Stimulated activated CD4-positive, alpha-beta T cell treated with anti-CD3 and anti-CD28 coated beads, TNF-alpha, amount 100 ng/mL, for 48 hours (primary cell): ENCODE measurements at regions not wholly inside any gene's neighbourhood (a gene's known extent, or its start where the extent isn't known, plus 50 kb on each side); places are given as distances from the start of the nearest gene placed in this dataset.
A peak's percentile ranks its signal among the peaks of the same experiment; 100 is the strongest.
"Not testable (repeated sequence)": the region's sequence is repeated elsewhere in the genome, so short reads cannot be mapped to it uniquely, and the experiment has no call there.

Source experiments
- DNase-seq, 3 donors: peaks; one replicate each; pipeline ENCODE4 v3.0.0-alpha.2; 2020; ENCODE audit warnings: low read depth in 3 of 3

DNA sequence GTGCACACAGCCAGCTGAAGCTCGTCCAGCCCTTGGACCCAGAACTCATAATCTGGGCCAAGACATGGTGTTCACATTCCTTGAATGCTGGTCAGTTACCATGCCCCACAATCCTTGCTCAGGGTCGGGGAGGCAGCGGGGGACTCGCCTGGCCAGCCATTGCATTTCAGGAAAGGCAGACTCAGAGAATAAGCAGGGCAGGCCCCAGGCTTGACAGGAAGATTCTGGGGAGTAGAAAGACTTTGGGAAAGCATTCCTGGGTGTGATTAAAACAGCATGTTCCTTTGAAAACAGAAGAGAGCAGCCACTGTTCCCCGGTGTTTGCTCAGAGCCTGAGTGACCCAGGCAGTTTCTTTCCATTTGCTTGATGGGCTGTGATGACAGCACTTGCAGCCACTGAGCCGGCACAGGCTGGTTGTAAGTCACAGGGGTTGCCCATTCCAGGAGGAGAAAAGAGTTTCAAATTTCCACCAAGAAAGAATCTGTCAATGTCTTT, 473.7 kb downstream of the TYW1 start:
- DNase-seq: no peak

- DNase-seq: no peak
These were observed 478.7 kb downstream of the TYW1 start for GRCh38 chr7:67475293-67475692.

DNA sequence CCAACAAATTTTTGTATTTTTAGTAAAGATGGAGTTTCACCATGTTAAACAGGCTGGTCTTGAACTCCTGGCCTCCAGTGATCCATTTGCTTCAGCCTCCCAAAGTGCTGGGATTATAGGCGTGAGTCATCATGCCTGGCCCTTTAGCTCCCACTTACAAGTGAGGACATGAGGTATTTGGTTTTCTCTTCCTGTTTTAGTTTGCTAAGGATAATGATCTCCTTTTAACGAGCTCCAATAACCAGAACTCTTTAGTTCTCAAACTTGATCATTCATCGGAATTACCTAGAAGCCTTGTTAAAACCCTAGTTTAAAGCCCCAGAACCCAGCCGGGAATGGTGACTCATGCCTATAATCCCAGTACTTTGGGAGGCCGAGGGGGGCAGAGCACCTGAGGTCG, 481.4 kb downstream of the TYW1 start:
- DNase-seq: no peak

- DNase-seq: peak in 1 of 3 donors; percentile 3
These were observed 487.7 kb downstream of the TYW1 start for GRCh38 chr7:67484244-67484751.

DNA sequence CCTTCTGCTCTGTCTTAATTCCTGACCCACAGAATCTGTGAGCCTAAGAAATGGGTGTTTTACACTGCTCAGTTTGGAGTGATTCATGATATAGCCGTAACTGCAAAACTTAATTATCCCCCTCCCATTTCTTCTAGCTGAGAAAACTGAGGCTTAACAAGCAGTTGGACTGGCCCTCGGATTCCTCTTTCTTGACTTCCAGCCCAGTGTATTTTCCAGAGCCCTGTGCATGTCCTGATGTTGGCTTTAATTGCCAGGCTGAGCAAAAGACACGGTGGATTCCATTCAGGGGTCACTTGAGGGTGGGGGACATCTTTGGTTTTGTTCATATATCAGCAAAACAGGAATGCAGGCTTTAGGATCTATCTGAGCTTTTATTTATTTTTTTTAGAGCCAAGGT, 489.8 kb downstream of the TYW1 start:
- DNase-seq: no peak

GRCh38 chr7:67487316-67487715, 490.7 kb downstream of the TYW1 start:
- DNase-seq: no peak

DNA sequence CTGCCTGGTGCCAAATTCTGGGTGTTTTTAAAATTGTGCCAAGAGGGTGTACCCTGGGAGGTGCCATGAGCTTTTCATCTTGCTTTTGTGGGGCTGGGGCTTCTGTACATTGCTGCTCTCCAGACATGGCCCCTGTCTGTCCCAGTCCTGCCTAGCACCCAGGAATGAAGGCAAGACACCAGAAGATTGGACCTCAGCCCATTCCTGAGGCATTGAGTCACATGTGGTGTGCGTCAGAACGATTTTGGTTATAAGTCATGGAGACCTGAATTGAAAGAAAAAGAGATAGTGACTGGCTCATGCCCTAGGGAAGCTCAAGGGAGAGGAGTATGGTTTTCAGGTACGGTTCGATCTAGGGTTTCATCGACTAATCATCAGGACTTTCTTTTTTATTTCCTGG, 493.2 kb downstream of the TYW1 start:
- no peak for DNase-seq

- DNase-seq: no peak
These were observed 496.7 kb downstream of the TYW1 start for GRCh38 chr7:67493366-67493765.

GRCh38 chr7:67496589-67496988, 500.0 kb downstream of the TYW1 start:
- DNase-seq: no peak

DNA sequence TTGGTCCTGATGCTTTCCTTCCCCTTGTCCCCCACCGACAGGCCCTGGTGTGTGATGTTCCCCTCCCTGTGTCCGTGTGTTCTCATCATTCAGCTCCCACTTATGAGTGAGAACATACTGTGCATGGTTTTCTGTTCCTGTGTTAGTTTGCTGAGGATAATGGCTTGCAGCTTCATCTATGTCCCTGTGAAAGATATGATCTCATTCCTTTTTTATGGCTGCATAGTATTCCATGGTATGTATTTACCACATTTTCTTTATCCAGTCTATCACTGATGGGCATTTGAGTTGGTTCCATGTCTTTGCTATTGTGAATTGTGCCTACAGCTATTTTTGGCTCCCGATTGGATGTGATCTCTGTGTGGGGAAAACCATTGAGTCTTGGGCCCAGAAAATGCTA, 501.3 kb downstream of the TYW1 start:
- DNase-seq: not testable (repeated sequence)

DNA sequence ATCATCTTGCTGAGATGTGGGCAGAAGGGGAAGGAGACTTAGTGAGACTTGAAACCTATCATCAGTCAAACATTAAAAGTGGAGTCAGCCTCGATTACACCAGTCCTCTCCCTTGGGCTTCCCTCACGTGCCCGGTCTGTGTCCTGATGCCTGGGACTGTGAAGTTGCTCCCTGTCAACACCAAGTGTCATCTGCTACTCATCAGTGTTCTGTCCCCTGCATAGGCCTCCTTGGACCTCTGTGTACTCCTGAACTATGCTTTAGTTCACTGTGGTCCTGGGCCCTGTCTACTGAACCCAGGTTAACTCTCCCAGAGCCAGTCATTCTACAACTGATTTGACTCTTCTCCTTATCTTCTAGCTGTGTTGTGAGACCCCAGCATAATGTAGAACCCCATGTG, 506.3 kb downstream of the TYW1 start:
- no peak for DNase-seq

GRCh38 chr7:67505449-67505848, 508.8 kb downstream of the TYW1 start:
- DNase-seq: no peak

DNA sequence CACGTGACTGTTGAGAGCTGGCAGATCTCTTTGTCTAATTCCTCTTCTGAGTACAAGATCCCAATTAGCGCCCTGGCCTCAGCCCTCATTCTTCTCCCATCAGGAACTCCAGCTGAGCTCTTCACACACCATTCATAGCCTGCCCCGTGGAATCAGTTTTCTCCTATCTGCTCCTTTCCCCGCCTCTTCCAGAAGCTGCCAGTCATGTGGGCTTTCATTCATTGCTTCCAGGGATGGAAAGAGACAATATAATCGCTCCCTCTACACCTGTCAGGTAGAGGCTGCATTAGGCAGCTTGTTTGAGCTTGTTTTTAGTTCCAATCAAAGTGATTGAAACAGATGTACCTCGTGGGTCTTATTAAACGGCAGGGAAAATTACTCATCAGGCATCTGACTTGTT, 515.8 kb downstream of the TYW1 start:
- DNase-seq: no peak

- DNase-seq: no peak
These were observed 521.9 kb downstream of the TYW1 start for GRCh38 chr7:67518580-67518979.

- no peak for DNase-seq
These were observed 522.5 kb downstream of the TYW1 start for GRCh38 chr7:67519171-67519570.

- DNase-seq: no peak
These were observed 525.9 kb downstream of the TYW1 start for GRCh38 chr7:67522504-67522903.

DNA sequence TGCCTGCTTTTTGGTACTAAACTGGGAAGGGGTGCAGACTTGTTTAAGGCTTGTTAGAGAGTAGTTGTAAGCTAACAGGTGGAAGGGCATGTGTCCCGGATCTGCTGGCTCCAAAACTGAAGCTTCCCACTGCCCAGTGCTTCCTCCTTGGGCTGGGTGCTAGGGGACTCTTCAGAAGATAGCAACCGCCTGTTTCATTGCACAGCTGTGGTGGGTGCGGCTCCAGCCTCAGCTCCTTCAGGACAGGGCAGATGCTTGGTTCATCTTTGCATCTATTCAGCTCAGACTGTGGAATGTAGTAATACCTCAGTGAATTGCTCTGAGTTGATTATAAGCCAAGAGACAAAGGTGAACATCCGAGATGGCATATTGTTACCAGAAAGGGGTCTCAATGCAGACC, 527.1 kb downstream of the TYW1 start:
- no peak for DNase-seq

GRCh38 chr7:67525588-67525987, 529.0 kb downstream of the TYW1 start:
- no peak for DNase-seq

- DNase-seq: no peak
These were observed 538.8 kb downstream of the TYW1 start for GRCh38 chr7:67535241-67535989.

DNA sequence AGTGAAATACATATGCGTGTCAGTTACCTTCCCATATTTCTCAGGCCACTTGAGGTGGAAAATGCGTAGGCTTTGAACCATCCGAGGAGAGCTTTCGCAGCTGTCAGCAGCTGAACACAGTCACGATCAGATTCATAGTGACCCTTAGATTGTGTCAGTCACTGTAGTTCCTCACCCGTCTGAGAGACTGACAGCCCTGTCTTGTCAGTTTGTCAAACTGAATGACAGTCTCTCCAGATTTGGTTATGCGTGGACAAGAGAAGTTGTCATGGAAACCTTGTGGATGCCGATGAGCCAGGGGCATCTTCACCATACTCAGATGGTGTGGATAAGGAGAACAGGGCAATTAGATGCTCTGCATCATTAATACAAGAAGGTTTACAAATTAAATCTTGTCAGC, 546.3 kb downstream of the TYW1 start:
- no peak for DNase-seq

GRCh38 chr7:67547183-67547907, 550.7 kb downstream of the TYW1 start:
- DNase-seq: no peak

GRCh38 chr7:67549126-67549525, 552.5 kb downstream of the TYW1 start:
- DNase-seq: no peak

DNA sequence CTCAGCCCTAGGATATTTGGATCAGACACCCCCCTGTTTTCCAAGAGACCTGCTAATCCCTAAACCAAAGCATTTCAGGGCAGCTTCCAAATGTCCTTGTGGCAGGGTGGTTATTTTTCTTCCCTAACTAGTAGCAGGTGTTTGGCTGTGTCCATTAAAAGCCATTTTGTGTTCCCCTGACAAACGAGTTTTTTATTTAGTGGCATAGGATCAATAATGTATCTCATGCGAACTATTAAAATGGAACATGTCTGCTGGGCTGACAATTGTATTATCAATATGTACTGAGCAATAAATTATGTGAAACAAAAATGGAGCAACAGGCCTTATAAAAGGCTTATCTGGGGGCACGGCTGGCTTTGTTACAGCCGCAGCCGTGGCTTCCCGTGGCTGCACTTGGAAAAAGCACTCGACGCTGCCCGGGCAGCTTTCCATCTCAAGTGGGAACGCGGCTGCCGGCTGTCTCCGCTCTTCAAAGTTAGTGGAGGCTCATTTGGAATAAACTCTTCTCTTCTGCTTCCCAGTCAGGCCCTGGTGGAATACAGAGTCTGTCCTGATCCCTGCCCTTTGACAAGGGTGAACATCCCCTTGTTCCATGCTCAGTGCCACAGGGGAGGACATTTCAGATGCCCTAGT, 554.3 kb downstream of the TYW1 start:
- no peak for DNase-seq
